ENCODE measurements at regions not wholly inside any gene's neighbourhood (a gene's known extent, or its start where the extent isn't known, plus 50 kb on each side); places are given as distances from the start of the nearest gene placed in this dataset.
"Not testable (repeated sequence)": the region's sequence is repeated elsewhere in the genome, so short reads cannot be mapped to it uniquely, and the experiment has no call there.

DNA sequence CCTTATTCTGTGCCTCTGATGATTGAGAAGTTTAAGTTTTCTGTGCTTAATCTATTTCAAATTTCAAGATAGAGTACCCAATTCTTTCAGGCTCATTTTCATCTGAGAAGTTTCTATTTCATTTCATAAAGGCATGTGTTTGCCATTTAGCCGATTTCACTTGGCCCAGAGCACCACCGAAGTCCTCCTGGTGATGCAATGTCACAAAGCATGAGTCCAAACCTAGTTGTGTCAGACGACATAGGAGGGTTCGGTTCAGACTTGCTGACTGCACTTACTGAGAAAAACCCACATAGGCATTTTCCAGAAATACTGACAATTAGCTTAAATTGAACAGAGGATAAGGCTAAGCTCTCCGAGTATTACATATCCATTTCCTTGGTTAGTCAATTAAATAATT, 152.4 kb upstream of the FAR2 start:
- DNase-seq: no peak

DNA sequence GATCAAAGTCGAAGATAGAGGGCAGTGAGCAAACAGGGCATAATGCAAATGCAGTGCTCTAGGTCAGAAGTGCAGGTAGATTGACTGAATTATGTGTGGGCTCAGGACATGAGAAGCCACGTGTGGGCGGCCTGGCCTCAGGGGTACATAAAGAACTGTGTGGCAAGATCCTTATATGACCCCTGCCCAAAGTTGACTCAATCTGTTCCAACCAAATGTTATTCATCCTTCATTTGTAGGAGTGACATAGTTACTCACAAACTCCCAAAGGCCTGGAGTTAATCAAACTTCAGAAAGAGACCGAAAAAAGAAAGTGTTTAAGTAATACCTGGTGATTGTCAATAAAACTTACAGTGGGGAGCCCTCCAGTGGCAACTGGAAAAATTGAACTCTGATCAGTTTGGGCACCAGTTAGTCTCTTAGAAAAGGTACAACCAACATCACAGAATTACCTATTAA, 150.4 kb upstream of the FAR2 start:
- DNase-seq: no peak

DNA sequence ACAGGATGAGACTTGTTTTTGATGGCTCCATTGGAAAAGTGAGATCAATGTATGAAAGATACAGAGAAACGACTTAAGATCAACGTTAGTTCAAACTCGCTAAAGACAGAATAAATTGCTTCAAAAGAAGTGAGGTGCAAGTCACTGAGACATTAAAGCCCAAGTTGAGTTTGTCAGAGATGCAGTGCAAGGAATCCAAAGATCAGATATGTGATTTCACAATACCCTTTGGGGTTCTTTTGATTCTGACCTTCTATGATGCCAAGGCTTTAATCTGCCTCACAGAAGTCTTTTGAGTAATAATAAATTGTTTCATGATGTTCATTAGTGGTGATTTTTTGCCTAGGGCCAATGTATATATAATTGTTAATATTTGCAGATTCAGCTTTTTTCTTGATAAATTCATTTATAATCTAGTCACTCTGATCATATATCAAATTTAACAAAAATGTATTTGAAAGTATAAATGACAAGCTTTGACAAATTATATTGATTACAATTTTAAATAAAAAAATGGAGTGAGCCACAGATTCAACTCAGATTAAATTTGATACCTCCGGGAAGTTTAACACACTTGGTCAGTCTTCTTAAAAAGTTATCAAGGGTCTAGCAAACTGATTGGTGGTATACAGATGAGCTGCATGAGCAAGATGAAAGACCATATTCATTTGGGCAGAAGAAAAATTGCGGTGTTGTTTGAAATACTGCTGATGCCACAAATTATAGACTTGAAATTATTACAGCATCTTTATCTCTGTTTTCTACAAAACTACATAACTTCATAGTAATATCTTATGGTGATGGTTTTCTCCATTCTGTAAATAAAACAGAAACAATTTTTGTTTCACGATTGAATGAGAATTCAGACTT, 144.8 kb upstream of the FAR2 start:
- no peak for DNase-seq

DNA sequence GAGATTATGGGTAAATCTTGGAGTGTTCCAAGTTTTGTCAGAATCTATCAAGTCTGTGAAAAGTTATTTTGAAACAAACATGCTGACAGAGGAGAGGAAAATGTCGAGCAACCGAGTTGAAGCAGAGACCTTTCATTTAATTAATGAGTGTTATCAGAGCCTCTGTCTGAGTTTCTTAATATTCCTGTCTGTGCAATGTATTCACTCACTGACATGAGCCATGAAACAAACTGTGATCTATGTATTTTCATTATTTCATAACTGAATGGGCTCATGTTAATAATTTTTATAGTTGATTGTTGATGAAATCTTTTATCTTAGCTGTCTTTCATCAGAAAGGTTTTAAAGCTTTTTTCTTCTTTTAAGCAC, 144.2 kb upstream of the FAR2 start:
- no peak for DNase-seq

DNA sequence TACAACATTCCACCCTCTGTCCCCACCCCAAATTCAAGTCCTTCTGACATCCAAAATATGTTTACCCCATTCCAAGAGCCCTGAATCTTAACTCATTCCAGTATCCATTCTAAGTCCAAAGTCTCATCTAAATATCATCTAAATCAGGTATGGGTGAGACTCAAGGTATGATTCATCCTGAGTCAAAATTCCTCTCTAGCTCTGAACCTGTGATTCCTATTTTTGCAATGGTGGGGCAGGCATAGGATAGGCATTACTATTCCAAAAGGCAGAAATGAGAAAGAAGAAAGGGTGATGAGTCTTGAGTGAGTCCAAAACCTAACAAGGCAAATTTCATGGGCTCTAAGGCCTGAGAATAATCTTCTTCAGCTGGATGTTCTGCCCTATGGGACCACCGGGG, 140.3 kb upstream of the FAR2 start:
- DNase-seq: no peak

DNA sequence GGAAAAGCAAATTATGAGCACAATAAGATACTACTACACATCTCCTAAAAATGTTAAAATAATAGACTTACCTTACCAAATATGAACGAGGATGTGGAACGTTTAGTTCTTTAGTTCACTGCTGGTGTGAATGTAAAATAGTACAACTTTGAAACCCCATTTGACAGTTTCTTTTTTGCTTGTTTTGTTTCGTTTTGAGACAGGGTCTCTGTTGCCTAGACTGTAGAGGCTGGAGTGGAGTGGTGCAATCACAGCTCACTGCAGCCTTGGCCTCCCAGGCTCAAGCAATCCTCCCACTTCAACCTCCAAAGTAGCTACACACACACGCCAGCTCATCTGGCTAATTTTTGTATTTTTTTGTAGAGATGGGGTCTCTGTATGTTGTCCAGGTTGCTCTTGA, 136.4 kb upstream of the FAR2 start:
- no peak for DNase-seq

DNA sequence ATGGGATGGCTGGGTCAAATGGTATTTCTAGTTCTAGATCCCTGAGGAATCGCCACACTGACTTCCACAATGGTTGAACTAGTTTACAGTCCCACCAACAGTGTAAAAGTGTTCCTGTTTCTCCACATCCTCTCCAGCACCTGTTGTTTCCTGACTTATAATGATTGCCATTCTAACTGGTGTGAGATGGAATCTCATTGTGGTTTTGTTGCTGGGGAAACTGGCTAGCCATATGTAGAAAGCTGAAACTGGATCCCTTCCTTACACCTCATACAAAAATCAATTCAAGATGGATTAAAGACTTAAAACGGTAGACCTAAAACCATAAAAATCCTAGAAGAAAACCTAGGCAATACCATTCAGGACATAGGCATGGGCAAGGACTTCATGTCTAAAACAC, 131.5 kb upstream of the FAR2 start:
- not testable (repeated sequence) for DNase-seq

DNA sequence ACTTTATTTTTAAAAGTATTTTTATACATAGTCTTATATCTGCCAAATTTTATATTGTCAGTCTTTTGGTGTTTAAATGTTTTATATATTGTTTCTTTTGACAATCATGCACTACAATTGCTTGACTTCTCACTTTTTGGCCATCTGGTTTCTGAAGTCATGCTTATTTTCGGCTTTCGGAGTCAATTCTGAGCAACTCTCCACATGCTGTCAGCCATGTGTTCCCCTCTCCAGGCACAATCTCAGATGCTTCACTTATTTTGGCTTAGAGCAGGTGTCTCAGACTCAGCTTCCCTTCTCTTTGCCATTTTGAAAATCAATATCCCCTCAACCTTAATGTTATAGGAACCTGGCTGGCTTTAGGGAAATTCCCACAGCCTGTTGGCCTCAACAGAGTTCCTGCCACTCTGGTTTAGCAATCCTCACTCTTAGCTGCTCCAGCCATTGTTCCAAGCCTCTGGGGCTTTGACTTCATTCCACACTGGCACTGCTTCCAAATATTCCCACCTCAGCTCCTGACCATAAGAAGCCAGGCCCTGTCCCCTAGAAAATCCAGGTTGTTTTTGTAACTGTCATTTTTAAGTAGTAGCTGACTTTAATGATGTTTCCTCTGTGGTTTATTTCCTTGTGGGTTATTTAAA, 125.5 kb upstream of the FAR2 start:
- no peak for DNase-seq

DNA sequence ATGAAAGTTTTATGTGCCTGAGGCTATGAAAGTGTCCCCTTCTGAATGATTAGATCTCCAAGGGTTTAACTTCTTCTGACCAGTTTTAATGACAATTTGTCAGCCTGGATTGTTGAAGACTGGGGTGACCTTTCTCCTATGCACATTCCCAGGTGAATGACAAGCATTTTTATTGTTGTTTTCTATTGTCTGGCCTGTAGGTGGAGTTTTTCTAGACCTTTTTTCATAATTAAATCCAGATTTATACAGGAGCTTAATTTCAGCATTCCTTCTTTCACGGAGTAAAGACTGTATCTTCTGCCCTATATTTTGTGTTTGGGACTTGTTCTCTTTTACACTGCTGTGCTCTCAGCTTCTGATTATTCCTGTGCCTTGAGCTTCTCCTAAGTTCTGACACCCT, 125.0 kb upstream of the FAR2 start:
- no peak for DNase-seq

DNA sequence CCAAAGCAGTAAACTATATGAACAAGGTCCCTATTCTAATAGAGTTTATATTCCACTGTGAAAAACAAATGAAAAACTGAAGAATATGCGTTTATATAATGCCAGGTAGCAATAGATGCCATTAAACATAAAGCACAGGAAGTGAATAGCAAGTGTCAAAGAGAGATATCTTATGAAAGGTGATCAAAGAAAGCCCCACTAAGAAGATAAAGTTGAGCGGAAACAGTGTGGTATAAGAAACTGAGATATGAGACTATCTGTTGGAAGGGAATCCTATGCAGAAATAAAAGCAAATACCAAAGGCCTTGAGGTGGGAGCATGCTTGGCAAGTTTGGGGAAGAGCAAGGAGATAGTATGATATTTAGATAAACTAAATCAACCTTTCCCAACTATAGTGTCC, 123.1 kb upstream of the FAR2 start:
- no peak for DNase-seq

DNA sequence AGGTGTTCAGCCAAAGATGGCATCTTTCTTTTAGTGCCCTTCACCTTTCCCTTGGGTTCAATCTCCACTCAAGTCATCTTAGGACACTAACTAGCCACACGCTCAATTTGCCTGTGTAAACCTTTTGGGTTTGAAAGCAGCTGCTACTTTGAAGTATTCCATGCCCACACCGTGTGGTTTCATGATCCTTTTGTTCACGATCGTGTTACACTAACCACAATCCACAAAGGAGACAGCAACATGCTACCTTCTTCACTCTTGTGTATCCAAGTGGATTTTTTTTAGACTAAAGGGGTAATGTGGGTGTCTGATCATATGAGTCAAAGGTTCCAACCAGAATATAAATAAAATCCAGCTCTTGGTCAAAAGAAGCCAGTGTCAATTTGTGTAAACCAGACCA, 122.7 kb upstream of the FAR2 start:
- no peak for DNase-seq

DNA sequence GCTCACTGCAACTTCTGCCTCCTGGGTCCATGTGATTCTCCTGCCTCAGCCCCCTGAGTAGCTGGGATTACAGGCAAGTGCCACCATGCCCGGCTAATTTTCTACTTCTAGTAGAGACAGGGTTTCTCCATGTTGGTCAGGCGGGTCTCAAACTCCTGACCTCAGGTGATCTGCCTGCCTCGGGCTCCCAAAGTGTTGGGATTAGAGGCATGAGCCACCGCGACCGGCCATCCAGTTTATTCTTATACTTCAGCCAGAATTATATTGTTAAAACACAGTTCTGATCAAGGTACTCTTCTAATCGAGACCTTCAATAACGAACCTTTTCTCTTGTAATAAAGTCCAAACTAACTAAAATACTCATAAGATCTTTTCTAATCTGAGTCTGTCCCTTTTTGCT, 119.6 kb upstream of the FAR2 start:
- not testable (repeated sequence) for DNase-seq

DNA sequence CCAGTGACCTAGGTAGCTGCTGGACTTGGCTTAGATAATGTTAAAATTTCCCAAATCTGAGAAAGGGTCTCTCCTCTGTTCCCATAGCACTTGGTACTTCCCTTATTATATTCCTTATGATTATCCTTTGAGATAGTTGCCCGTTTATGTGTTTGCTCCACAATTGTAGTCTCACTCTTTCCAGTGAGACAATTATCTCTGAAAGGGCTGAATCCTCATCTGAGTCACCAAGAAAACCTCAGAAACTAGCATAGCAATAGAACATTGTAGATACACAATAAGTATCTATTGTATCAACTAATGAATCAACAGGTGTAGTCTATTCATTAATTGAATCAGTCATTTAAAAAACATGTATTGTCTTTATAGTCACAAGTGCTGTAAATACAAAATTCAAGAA, 119.1 kb upstream of the FAR2 start:
- no peak for DNase-seq

DNA sequence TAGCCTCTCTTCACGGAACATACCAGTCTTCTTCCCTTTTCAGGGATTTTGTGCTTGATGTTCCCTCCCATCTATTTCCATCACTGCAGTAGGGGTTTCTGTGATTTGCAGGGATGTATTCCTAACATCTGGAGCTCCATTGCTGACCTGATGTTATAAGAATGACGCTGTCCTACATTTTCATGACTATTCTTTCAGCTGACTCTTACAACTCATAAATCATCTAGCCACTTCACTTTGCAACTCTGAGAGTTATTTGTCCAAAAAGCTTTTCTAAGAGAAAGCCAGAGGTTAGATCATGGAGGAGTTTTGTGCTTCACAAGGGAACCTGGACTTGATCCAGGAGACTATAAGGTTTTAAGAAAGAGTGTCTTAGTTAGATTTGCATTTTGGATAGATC, 116.6 kb upstream of the FAR2 start:
- no peak for DNase-seq

DNA sequence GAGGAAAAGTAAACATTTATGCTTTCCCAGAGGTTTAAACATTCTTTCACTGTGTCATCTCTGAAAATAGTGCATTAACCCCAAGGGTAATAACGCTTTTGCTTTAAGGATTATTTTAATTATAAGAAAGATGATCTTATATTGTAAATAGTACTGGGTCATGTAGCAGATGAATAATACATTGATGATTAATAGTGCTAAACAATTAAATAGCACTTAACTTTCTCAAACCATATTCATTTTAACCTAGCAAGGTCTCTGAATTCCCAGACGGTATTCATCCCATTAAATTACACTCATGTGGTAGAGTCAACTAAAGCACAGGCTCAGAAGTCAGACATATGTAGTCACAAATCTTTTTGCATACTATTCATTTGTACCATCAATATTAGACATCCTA, 115.6 kb upstream of the FAR2 start:
- DNase-seq: no peak

DNA sequence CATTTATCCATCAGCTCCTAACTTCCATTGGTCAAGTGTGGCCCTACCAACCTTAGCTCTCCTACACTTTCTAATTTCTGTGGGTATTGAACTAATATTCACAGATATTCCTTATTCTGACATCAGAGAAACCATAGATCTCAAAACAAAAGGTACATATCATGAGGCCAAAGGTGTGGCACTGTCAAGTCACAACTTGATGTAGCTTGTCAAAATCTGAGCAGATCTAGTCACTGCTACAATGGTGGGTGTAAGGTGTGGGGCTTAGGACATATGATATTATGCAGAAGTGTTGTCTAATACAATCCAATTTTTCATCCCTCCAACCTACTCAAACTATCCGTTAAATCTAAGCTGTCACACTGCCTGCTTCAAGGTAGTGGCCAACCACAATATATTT, 114.0 kb upstream of the FAR2 start:
- no peak for DNase-seq

DNA sequence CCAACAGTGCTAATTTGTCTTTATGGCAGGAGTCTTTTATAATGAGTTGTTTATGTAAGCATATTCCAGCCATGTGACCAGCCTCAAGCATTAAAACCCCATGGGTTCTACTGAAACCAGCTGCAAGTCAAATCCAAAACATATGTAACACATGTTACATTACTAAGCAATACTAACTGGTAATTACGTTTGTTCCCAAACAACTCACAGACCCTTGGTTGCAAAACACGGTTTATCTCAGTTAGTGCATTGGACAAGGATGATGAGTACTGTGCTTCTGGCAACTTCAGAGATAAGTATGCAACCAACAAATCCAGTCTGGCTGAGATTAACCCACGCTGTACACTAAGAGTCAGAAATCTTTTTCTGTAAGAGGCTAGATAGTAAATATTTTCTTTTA, 110.1 kb upstream of the FAR2 start:
- no peak for DNase-seq

DNA sequence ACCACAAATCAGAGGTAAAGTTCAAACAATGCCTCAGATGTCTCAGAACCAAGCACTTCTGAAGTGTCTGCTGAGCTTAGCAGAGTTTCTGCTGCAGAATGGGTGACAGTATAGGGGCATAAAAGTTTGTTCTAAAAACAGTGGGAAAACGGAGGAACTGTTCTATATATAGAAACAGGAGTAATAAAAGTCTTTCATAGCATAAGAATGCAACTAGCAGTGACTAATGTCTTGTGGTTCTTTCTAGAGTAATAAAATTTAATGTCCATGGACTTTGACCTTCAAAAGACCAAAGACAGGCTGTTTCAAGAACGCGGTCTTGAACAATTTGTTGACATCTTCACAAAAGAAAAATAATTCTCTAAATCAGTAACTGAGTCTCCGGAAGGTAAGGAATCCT, 107.5 kb upstream of the FAR2 start:
- no peak for DNase-seq

DNA sequence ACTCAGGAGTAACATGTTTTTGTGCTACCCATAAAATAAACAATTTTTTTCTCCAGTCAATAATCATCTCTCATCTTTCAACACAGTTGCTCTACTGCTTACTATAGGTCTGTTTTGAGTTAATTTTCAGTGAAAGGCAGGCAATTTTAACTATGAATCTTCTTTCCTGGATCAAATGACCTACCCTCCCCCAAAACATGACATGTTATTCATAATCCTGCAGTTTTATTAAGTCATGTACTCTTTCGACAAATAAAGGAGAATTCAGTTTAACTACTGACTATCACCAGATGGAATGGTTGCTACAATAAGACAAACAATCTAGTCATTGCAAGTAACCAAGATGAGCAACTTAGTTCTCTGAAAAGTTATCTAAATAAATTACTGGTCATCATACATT, 106.0 kb upstream of the FAR2 start:
- no peak for DNase-seq

DNA sequence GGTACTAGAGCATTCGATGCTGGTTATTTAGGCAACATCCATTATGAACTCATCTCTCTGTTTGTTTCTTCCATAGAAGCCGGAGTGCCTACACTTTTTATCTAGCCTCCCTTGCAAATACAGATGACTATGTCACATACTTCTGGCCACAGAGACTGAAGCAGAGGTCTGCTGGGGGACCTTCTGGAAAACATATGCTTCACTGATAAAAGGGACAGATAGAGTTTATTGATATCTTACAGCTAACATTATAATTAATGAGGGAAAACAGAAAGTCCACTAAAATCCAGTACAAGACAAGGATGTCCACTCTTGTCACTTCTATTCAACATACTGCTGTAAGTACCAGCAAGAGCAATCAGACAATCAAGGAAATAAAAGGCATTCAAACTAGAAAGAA, 104.3 kb upstream of the FAR2 start:
- no peak for DNase-seq

DNA sequence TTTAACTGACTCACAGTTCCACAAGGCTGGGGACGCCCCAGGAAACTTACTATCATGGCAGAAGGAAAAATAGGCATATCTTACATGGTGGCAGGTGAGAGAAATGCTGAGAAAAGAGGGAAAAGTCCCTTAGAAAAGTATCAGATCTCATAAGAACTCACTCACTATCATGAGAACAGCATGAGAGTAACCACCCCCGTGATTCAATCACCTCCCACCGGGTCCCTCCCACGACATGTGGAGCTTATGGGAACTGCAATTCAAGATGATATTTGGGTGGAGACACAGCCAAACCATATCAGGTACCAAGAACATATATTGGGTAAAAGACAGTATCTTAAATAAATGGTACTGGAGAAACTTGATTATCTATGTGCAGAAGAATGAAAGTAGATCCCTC, 100.3 kb upstream of the FAR2 start:
- DNase-seq: no peak

DNA sequence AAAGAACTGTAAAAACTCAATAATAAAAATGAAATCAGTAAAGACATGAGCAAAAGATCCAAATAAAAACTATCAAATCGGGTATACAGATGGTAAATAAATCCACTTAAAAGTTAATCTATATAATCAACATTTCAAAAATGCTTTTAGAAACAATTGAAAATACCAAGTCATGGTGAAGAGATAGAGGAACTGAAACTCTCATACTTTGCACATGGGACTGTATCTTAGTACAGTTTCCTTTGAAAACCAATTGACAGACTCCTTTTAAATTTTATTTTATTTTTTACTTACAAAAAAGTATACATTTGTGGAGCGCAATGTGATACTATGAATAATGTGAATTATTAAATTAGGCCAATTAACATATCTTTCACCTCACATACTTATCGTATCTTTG, 98.6 kb upstream of the FAR2 start:
- DNase-seq: no peak

DNA sequence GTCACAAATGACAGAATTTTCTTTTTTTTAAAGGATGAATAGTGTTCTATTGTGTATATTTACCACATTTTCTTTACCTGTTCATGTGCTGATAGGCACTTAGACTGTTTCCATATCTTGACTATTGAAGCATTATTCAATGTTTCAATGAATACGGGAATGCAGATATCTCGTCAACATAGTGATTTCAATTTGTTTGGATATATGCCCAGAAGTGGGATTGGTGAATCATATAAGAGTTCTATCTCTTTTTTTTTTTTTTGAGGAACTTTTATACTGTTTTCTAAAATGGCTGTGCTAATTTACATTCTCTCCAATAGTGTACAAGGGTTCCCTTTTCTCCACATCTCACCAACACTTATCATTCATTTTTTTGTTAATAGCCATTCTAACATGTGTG, 97.9 kb upstream of the FAR2 start:
- DNase-seq: no peak

DNA sequence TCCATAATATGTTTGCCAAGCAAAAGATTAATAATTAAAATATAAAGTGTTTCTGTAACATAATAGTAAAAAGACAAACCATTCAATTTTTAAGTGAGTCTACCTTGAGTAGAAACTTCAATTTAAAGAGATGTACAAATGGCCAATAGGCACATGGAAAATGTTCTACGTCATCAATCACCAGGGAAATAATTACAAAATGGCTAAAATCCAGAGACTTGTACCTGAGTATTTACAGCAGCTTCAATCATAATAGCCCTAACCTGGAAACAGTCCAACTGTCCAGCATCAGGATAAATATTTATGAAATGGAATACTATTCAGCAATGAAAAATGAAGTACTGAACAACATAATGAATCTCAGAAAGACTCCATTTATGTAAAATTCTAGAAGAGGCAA, 95.5 kb upstream of the FAR2 start:
- no peak for DNase-seq

All from NCI-H446 treated with DMSO at 0.1 percent for 48 hours (cell line).